ENCODE measurements at regions not wholly inside any gene's neighbourhood (a gene's known extent, or its start where the extent isn't known, plus 50 kb on each side); places are given as distances from the start of the nearest gene placed in this dataset.

DNA sequence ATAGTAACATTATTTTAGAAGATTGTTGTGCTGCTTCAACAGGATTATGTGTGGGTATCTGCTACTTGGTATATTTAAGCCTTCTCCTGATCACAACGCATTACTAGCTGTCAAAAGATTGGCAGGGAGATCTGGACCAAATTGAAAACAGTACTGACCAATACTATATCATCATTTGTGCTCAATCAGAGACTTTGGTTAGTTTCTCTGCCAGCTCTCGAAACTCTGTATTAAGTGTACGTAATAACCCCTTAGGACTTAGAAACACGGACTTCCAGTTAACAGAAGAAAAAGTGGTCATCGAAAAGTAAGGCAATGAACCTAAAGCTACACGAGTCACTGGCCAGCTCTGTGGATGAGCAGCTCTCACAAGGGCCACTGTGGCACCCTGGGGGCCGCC is 146.0 kb downstream of the EVX1 start:
- no peak for TF ChIP-seq EZH2 (IDR thresholded peaks at IDR 0.05; ENCODE audit: borderline replicate concordance, insufficient read depth, low read length, poor library complexity, severe bottlenecking)
- TF ChIP-seq, protein P1, sequence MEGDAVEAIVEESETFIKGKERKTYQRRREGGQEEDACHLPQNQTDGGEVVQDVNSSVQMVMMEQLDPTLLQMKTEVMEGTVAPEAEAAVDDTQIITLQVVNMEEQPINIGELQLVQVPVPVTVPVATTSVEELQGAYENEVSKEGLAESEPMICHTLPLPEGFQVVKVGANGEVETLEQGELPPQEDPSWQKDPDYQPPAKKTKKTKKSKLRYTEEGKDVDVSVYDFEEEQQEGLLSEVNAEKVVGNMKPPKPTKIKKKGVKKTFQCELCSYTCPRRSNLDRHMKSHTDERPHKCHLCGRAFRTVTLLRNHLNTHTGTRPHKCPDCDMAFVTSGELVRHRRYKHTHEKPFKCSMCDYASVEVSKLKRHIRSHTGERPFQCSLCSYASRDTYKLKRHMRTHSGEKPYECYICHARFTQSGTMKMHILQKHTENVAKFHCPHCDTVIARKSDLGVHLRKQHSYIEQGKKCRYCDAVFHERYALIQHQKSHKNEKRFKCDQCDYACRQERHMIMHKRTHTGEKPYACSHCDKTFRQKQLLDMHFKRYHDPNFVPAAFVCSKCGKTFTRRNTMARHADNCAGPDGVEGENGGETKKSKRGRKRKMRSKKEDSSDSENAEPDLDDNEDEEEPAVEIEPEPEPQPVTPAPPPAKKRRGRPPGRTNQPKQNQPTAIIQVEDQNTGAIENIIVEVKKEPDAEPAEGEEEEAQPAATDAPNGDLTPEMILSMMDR (IDR thresholded peaks at IDR 0.05; ENCODE audit: poor library complexity, severe bottlenecking) = no peak
- TF ChIP-seq, protein P2, sequence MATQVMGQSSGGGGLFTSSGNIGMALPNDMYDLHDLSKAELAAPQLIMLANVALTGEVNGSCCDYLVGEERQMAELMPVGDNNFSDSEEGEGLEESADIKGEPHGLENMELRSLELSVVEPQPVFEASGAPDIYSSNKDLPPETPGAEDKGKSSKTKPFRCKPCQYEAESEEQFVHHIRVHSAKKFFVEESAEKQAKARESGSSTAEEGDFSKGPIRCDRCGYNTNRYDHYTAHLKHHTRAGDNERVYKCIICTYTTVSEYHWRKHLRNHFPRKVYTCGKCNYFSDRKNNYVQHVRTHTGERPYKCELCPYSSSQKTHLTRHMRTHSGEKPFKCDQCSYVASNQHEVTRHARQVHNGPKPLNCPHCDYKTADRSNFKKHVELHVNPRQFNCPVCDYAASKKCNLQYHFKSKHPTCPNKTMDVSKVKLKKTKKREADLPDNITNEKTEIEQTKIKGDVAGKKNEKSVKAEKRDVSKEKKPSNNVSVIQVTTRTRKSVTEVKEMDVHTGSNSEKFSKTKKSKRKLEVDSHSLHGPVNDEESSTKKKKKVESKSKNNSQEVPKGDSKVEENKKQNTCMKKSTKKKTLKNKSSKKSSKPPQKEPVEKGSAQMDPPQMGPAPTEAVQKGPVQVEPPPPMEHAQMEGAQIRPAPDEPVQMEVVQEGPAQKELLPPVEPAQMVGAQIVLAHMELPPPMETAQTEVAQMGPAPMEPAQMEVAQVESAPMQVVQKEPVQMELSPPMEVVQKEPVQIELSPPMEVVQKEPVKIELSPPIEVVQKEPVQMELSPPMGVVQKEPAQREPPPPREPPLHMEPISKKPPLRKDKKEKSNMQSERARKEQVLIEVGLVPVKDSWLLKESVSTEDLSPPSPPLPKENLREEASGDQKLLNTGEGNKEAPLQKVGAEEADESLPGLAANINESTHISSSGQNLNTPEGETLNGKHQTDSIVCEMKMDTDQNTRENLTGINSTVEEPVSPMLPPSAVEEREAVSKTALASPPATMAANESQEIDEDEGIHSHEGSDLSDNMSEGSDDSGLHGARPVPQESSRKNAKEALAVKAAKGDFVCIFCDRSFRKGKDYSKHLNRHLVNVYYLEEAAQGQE (IDR thresholded peaks at IDR 0.05; ENCODE audit: borderline replicate concordance) = no peak
- no peak for TF ChIP-seq MXI1 (conservative IDR thresholded peaks at IDR 0.05; ENCODE audit: poor library complexity, severe bottlenecking)
- no peak for TF ChIP-seq TAF1 (IDR thresholded peaks at IDR 0.05; ENCODE audit: low read depth)
- no peak for TF ChIP-seq POLR2AphosphoS5 (IDR thresholded peaks at IDR 0.05)
